ENCODE measurements at regions not wholly inside any gene's neighbourhood (a gene's known extent, or its start where the extent isn't known, plus 50 kb on each side); places are given as distances from the start of the nearest gene placed in this dataset.
"Not testable (repeated sequence)": the region's sequence is repeated elsewhere in the genome, so short reads cannot be mapped to it uniquely, and the experiment has no call there.

DNA sequence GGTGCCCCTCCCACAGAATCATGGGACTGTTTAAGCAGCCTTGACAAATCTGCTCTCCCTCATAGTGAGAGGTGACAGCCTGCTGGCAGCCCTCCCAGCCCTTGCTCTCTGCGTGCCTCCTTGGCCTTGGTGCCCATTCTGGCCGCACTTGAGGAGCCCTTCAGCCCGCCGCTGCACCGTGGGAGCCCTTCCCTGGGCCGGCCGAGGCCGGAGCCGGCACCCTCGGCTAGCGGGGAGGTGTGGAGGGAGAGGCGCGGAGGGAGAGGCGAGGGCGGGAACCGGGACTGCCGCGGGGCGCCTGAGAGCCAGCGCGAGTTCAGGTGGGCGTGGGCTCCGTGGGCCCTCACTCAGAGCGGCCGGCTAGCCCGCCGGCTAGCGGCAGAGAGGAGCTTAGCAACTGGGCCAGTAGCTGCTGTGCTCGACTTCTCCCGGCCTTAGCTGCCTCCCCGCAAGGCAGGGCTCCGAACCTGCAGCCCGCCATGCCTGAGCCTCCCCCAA lies 125.9 kb upstream of the MYO10 start:
- Histone ChIP-seq H3K9ac (ENCODE audit: low read depth in 1 of 3, low read length in 3 of 3) (no peak overlapping the region), H3K27me3 (ENCODE audit: control insufficient read depth in 3 of 3, insufficient read depth in 3 of 3, low read length in 3 of 3) (no peaks in the 10 kb centered on the region), H3K36me3 (ENCODE audit: control insufficient read depth in 3 of 3, insufficient read depth in 3 of 3, low read length in 3 of 3) (no peaks in the 10 kb centered on the region), H3K4me1 (ENCODE audit: control insufficient read depth in 3 of 3, insufficient read depth in 3 of 3, low read length in 3 of 3) (no peaks in the 10 kb centered on the region), H3K9me3 (ENCODE audit: control insufficient read depth in 3 of 3, low read length in 3 of 3) (no peaks in the 10 kb centered on the region), H3K27ac (ENCODE audit: low read depth, low read length) (no peak overlapping the region), H3K4me3 (ENCODE audit: low read length in 3 of 3) (no peak overlapping the region)

DNA sequence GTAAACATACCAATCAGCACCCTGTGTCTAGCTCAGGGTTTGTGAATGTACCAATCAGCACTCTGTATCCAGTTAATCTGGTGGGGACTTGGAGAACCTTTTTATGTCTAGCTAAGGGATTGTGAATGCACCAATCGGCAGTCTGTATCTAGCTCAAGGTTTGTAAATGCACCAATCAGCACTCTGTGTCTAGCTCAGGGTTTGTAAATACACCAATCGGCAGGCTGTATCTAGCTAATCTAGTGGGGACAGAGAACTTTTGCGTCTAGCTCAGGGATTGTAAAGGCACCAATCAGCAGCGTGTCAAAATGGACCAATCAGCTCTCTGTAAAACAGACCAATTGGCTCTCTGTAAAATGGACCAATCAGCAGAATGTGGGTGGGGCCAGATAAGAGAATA lies 126.7 kb upstream of the MYO10 start:
- H3K4me3 ChIP-seq (ENCODE audit: low read length in 3 of 3); H3K4me1 ChIP-seq (ENCODE audit: control insufficient read depth in 3 of 3, insufficient read depth in 3 of 3, low read length in 3 of 3); H3K27me3 ChIP-seq (ENCODE audit: control insufficient read depth in 3 of 3, insufficient read depth in 3 of 3, low read length in 3 of 3); H3K9me3 ChIP-seq (ENCODE audit: control insufficient read depth in 3 of 3, low read length in 3 of 3); H3K9ac ChIP-seq (ENCODE audit: low read depth in 1 of 3, low read length in 3 of 3); H3K27ac ChIP-seq (ENCODE audit: low read depth, low read length); H3K36me3 ChIP-seq (ENCODE audit: control insufficient read depth in 3 of 3, insufficient read depth in 3 of 3, low read length in 3 of 3): not testable (repeated sequence)

DNA sequence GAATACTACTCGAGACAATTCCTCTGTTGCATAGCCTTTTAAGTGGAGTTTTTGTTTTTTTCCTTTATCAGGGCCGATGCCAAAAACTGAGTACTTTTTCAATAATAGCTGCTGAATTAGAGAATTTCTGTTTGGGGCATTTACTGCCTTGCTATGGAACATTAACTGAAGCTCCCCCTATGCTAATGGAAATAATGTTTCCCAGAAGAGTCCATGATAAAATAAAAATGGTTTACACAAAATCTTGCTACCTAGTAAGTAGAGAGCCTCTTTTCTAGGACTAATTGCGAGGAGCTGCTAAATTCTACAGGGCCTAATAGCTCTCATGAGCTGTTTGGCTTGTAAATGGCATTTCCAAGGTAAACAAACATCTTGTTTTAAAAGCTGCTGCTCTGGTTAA lies 128.2 kb upstream of the MYO10 start:
- Histone ChIP-seq H3K36me3 (ENCODE audit: control insufficient read depth in 3 of 3, insufficient read depth in 3 of 3, low read length in 3 of 3) (no peaks in the 10 kb centered on the region), H3K4me1 (ENCODE audit: control insufficient read depth in 3 of 3, insufficient read depth in 3 of 3, low read length in 3 of 3) (no peaks in the 10 kb centered on the region), H3K27ac (ENCODE audit: low read depth, low read length) (no peak overlapping the region), H3K4me3 (ENCODE audit: low read length in 3 of 3) (no peak overlapping the region), H3K27me3 (ENCODE audit: control insufficient read depth in 3 of 3, insufficient read depth in 3 of 3, low read length in 3 of 3) (no peaks in the 10 kb centered on the region), H3K9ac (ENCODE audit: low read depth in 1 of 3, low read length in 3 of 3) (no peak overlapping the region), H3K9me3 (ENCODE audit: control insufficient read depth in 3 of 3, low read length in 3 of 3) (no peaks in the 10 kb centered on the region)

DNA sequence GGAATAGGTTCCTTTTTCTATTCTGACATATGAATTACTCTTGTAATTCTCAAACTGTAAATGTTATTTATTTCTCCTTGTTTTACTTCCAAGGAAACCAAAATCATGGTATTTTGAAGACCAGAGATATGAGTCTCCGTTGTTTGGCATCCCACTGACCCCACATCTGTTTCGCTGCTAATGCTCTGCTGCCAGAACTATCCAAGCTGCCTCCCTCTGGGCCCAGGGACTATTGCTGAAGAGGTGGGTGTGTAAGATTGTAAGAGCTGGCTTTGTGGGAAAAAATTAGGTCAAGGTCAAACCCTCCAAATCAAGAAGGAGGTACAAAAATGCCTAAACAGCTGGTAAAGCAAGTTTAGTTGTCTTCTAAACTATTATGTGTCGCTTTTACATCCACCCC lies 129.4 kb upstream of the MYO10 start:
- Histone ChIP-seq H3K4me3 (ENCODE audit: low read length in 3 of 3) (no peak overlapping the region), H3K9me3 (ENCODE audit: control insufficient read depth in 3 of 3, low read length in 3 of 3) (no peaks in the 10 kb centered on the region), H3K36me3 (ENCODE audit: control insufficient read depth in 3 of 3, insufficient read depth in 3 of 3, low read length in 3 of 3) (no peaks in the 10 kb centered on the region), H3K4me1 (ENCODE audit: control insufficient read depth in 3 of 3, insufficient read depth in 3 of 3, low read length in 3 of 3) (peaks cover 0 to 3% (median 0%) of the 10 kb centered on the region in 3 donors), H3K27me3 (ENCODE audit: control insufficient read depth in 3 of 3, insufficient read depth in 3 of 3, low read length in 3 of 3) (no peaks in the 10 kb centered on the region), H3K9ac (ENCODE audit: low read depth in 1 of 3, low read length in 3 of 3) (no peak overlapping the region), H3K27ac (ENCODE audit: low read depth, low read length) (no peak overlapping the region)

DNA sequence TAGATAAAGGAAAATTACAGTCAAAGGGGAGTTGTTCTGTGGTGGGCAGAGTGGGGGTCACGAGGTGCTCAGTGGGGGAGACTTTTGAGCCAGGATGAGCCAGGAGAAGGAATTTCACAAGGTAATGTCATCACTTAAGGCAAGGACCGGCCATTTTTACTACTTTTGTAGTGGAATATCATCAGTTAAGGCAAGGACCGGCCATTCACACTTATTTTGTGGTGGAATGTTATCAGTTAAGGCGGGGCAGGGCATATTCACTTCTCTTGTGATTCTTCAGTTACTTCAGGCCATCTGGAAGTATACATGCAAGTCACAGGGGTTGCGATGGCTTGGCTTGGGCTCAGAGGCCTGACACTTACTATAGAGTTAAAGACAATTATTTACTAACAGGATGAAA lies 129.9 kb upstream of the MYO10 start:
- H3K36me3 ChIP-seq (ENCODE audit: control insufficient read depth in 3 of 3, insufficient read depth in 3 of 3, low read length in 3 of 3); H3K4me3 ChIP-seq (ENCODE audit: low read length in 3 of 3); H3K4me1 ChIP-seq (ENCODE audit: control insufficient read depth in 3 of 3, insufficient read depth in 3 of 3, low read length in 3 of 3); H3K9me3 ChIP-seq (ENCODE audit: control insufficient read depth in 3 of 3, low read length in 3 of 3); H3K27me3 ChIP-seq (ENCODE audit: control insufficient read depth in 3 of 3, insufficient read depth in 3 of 3, low read length in 3 of 3); H3K9ac ChIP-seq (ENCODE audit: low read depth in 1 of 3, low read length in 3 of 3); H3K27ac ChIP-seq (ENCODE audit: low read depth, low read length): not testable (repeated sequence)

DNA sequence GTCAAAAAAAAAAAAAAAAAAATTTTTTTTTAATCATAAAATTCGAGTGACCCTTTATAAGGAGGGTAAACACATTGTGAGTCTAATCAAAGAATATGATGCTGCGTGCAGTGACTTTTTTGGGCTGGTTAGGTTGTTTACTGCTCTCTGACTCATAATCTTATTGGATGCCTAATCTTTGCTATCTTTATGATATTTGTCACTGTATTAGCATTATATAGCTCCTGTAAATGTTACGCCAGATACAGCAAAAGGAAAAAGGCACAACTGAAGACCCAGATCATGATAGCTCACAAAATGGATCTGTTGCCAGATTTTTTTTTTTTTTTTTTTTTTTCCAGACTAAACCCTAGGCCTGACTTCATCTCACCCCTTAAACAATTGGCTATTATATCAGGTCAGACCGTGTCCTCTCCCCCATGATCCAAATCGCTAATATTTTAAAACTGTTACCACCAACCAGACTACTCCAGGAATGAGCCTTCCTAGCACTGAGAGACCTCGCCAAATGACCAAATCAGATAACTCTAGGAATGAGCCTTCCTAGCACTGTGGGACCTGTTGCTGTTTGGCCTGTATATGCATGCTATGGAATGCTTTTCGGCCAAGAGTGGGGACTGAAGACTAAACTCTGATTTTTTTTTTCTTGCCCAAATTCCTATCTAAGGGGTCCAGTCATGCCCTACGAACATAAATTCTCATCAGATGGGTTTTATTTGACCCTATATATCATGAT lies 131.7 kb upstream of the MYO10 start:
- Histone ChIP-seq H3K4me3 (ENCODE audit: low read length in 3 of 3) (no peak overlapping the region), H3K36me3 (ENCODE audit: control insufficient read depth in 3 of 3, insufficient read depth in 3 of 3, low read length in 3 of 3) (no peaks in the 10 kb centered on the region), H3K27ac (ENCODE audit: low read depth, low read length) (no peak overlapping the region), H3K9ac (ENCODE audit: low read depth in 1 of 3, low read length in 3 of 3) (no peak overlapping the region), H3K9me3 (ENCODE audit: control insufficient read depth in 3 of 3, low read length in 3 of 3) (no peaks in the 10 kb centered on the region), H3K27me3 (ENCODE audit: control insufficient read depth in 3 of 3, insufficient read depth in 3 of 3, low read length in 3 of 3) (no peaks in the 10 kb centered on the region), H3K4me1 (ENCODE audit: control insufficient read depth in 3 of 3, insufficient read depth in 3 of 3, low read length in 3 of 3) (peaks cover 0 to 3% (median 0%) of the 10 kb centered on the region in 3 donors)

DNA sequence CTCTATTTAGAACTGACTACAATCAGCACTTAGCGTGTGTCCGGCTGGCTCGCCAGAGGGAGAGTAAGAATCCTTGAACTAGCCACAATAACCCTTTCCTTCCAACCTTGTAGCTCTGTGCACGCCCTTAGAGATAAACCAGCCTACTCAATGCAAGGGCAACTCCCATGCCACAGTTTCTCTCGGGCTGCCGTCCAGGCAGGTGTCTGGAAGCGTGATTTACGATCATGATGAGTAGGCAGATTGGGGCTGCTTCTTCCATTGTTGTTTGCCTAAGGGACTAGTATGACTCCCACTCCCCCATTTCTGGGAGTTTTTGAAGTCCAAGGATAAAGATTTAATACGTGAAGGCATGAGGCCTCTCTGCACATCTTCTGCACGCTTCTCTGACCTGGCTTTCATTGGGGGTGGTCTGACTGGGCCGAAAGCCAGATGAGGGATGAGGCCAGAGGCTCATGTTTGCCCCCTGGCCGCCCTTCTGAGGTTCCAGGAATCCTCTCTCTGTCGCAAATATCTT lies 134.0 kb upstream of the MYO10 start:
- Histone ChIP-seq H3K27ac (ENCODE audit: low read depth, low read length) (no peak overlapping the region), H3K27me3 (ENCODE audit: control insufficient read depth in 3 of 3, insufficient read depth in 3 of 3, low read length in 3 of 3) (no peaks in the 10 kb centered on the region), H3K36me3 (ENCODE audit: control insufficient read depth in 3 of 3, insufficient read depth in 3 of 3, low read length in 3 of 3) (no peaks in the 10 kb centered on the region), H3K4me3 (ENCODE audit: low read length in 3 of 3) (no peak overlapping the region), H3K4me1 (ENCODE audit: control insufficient read depth in 3 of 3, insufficient read depth in 3 of 3, low read length in 3 of 3) (peaks cover 0 to 3% (median 0%) of the 10 kb centered on the region in 3 donors), H3K9me3 (ENCODE audit: control insufficient read depth in 3 of 3, low read length in 3 of 3) (no peaks in the 10 kb centered on the region), H3K9ac (ENCODE audit: low read depth in 1 of 3, low read length in 3 of 3) (no peak overlapping the region)

DNA sequence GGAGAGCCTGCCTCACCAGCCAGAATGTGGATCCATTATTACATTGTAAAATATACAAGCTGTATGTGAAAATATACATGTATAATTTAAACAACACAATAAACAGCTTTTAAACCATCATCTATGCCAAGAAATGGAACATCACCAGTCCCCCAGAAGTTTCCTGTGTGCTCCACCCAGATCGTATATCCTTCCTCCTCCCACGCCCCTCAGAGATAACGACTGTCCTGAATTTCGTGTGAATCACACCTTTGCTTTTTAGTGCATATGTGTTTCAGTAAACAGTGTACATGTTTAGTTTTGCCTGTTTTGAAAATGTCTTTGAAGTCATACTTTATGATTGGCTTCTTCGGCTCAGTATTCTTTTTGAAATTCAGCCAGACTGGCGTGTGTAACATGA lies 134.6 kb upstream of the MYO10 start:
- Histone ChIP-seq H3K4me1 (ENCODE audit: control insufficient read depth in 3 of 3, insufficient read depth in 3 of 3, low read length in 3 of 3) (peaks cover 0 to 3% (median 0%) of the 10 kb centered on the region in 3 donors), H3K9ac (ENCODE audit: low read depth in 1 of 3, low read length in 3 of 3) (no peak overlapping the region), H3K4me3 (ENCODE audit: low read length in 3 of 3) (no peak overlapping the region), H3K36me3 (ENCODE audit: control insufficient read depth in 3 of 3, insufficient read depth in 3 of 3, low read length in 3 of 3) (no peaks in the 10 kb centered on the region), H3K27me3 (ENCODE audit: control insufficient read depth in 3 of 3, insufficient read depth in 3 of 3, low read length in 3 of 3) (no peaks in the 10 kb centered on the region), H3K27ac (ENCODE audit: low read depth, low read length) (no peak overlapping the region), H3K9me3 (ENCODE audit: control insufficient read depth in 3 of 3, low read length in 3 of 3) (no peaks in the 10 kb centered on the region)

DNA sequence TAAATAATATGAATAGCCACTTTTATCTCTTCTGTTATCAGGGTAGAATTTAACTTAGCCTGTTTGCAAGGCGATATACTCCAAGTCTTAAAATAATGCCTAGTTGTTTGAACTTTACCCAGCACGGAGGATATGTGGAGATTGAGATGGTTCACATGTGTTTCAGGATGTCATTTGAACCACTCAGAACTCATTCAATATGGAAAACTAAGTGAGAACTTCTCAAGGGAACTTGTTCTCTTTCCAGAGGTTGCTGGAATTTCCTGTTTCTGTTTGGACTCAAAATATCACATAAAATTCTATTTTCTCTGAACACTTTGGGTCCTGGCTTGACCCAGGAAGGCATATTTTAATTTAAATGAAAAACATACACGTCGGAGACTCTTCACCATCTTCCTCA lies 139.1 kb upstream of the MYO10 start:
- no peaks in the 10 kb centered on the region for H3K36me3 ChIP-seq (ENCODE audit: control insufficient read depth in 3 of 3, insufficient read depth in 3 of 3, low read length in 3 of 3)
- no peaks in the 10 kb centered on the region for H3K9me3 ChIP-seq (ENCODE audit: control insufficient read depth in 3 of 3, low read length in 3 of 3)
- no peak overlapping the region for H3K4me3 ChIP-seq (ENCODE audit: low read length in 3 of 3)
- no peaks in the 10 kb centered on the region for H3K27me3 ChIP-seq (ENCODE audit: control insufficient read depth in 3 of 3, insufficient read depth in 3 of 3, low read length in 3 of 3)
- peaks cover 0 to under 1% (median 0%) of the 10 kb centered on the region in 3 donors for H3K4me1 ChIP-seq (ENCODE audit: control insufficient read depth in 3 of 3, insufficient read depth in 3 of 3, low read length in 3 of 3)
- H3K9ac ChIP-seq (ENCODE audit: low read depth in 1 of 3, low read length in 3 of 3), result no peak overlapping the region
- H3K27ac ChIP-seq (ENCODE audit: low read depth, low read length), result no peak overlapping the region

DNA sequence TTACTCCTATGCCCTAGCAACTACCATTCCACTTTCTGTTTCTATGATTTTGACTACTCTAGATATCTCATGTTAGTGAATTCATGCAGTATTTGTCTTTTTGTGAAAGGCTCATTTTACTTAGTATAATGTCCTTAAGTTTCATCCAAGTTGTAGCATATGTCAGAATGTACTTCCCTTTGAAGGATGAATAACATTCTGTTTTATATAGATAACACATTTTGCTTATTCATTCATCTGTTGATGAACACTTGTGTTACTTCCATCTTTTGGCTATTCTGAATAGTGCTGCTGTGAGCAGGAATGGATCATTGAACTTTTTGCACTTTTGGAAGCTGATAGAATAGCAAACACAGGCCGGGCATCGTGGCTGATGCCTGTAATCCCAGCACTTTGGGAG lies 140.2 kb upstream of the MYO10 start:
- Histone ChIP-seq H3K36me3 (ENCODE audit: control insufficient read depth in 3 of 3, insufficient read depth in 3 of 3, low read length in 3 of 3) (no peaks in the 10 kb centered on the region), H3K9ac (ENCODE audit: low read depth in 1 of 3, low read length in 3 of 3) (no peak overlapping the region), H3K4me1 (ENCODE audit: control insufficient read depth in 3 of 3, insufficient read depth in 3 of 3, low read length in 3 of 3) (no peaks in the 10 kb centered on the region), H3K27ac (ENCODE audit: low read depth, low read length) (no peak overlapping the region), H3K27me3 (ENCODE audit: control insufficient read depth in 3 of 3, insufficient read depth in 3 of 3, low read length in 3 of 3) (no peaks in the 10 kb centered on the region), H3K4me3 (ENCODE audit: low read length in 3 of 3) (no peak overlapping the region), H3K9me3 (ENCODE audit: control insufficient read depth in 3 of 3, low read length in 3 of 3) (no peaks in the 10 kb centered on the region)
